Hematopoietic multipotent progenitor cell treated with erythropoietin and hydrocortisone succinate and interleukin-3 and kit ligand, for 6 days (in vitro differentiated cells): ENCODE measurements at regions not wholly inside any gene's neighbourhood (a gene's known extent, or its start where the extent isn't known, plus 50 kb on each side); places are given as distances from the start of the nearest gene placed in this dataset.

Experiments used
- DNase-seq: peaks from one replicate; pipeline ENCODE4 v3.0.0-alpha.2; 2015

GRCh38 chr4:14504162-14504561 lies 498.1 kb upstream of the CPEB2 start:
- no peak for DNase-seq

- no peak for DNase-seq
Observed at GRCh38 chr4:14513471-14513870, 488.8 kb upstream of the CPEB2 start.

- no peak for DNase-seq
Observed at GRCh38 chr4:14515556-14515955, 486.7 kb upstream of the CPEB2 start.

GRCh38 chr4:14518136-14518535 lies 484.1 kb upstream of the CPEB2 start:
- no peak for DNase-seq

GRCh38 chr4:14520171-14520570 lies 482.1 kb upstream of the CPEB2 start:
- no peak for DNase-seq

GRCh38 chr4:14524276-14524675 lies 478.0 kb upstream of the CPEB2 start:
- DNase-seq = no peak

- DNase-seq = no peak
Observed at GRCh38 chr4:14528918-14529317, 473.4 kb upstream of the CPEB2 start.

- peak; percentile 1 for DNase-seq
Observed at GRCh38 chr4:14529653-14530052, 472.6 kb upstream of the CPEB2 start.

- DNase-seq = peak; percentile 1
Observed at GRCh38 chr4:14532436-14532835, 469.8 kb upstream of the CPEB2 start.

GRCh38 chr4:14539246-14539645 lies 463.0 kb upstream of the CPEB2 start:
- DNase-seq = no peak

GRCh38 chr4:14545163-14545562 lies 457.1 kb upstream of the CPEB2 start:
- no peak for DNase-seq

GRCh38 chr4:14545807-14546206 lies 456.5 kb upstream of the CPEB2 start:
- no peak for DNase-seq

GRCh38 chr4:14552119-14552518 lies 450.2 kb upstream of the CPEB2 start:
- DNase-seq = no peak

GRCh38 chr4:14559646-14560045 lies 442.6 kb upstream of the CPEB2 start:
- no peak for DNase-seq

- no peak for DNase-seq
Observed at GRCh38 chr4:14560577-14560976, 441.7 kb upstream of the CPEB2 start.

- DNase-seq = no peak
Observed at GRCh38 chr4:14562901-14563300, 439.4 kb upstream of the CPEB2 start.

- no peak for DNase-seq
Observed at GRCh38 chr4:14564281-14564680, 438.0 kb upstream of the CPEB2 start.

- no peak for DNase-seq
Observed at GRCh38 chr4:14566518-14566917, 435.8 kb upstream of the CPEB2 start.

- DNase-seq = no peak
Observed at GRCh38 chr4:14568351-14568750, 433.9 kb upstream of the CPEB2 start.

GRCh38 chr4:14575289-14575688 lies 427.0 kb upstream of the CPEB2 start:
- DNase-seq = no peak

GRCh38 chr4:14575919-14576318 lies 426.4 kb upstream of the CPEB2 start:
- DNase-seq = no peak

- DNase-seq = no peak
Observed at GRCh38 chr4:14580061-14580460, 422.2 kb upstream of the CPEB2 start.

- no peak for DNase-seq
Observed at GRCh38 chr4:14581741-14582140, 420.5 kb upstream of the CPEB2 start.

GRCh38 chr4:14582677-14583076 lies 419.6 kb upstream of the CPEB2 start:
- DNase-seq = no peak

GRCh38 chr4:14583331-14583730 lies 418.9 kb upstream of the CPEB2 start:
- DNase-seq = no peak

- no peak for DNase-seq
Observed at GRCh38 chr4:14583752-14584151, 418.5 kb upstream of the CPEB2 start.
